Heart left ventricle (tissue), 16 donors: ENCODE measurements at regions not wholly inside any gene's neighbourhood (a gene's known extent, or its start where the extent isn't known, plus 50 kb on each side); places are given as distances from the start of the nearest gene placed in this dataset.

Source experiments
- ATAC-seq, 4 donors: fragments of 200-7000 bp; cut with Tn5 transposase; one replicate each; pipeline ENCODE4 v1.9.1; 2020 to 2022; ENCODE audit warnings: moderate library complexity in 4 of 4, mild to moderate bottlenecking in 3 of 4, moderate number of reproducible peaks in 1 of 4
- DNase-seq, 5 donors: peaks; one replicate each; pipeline ENCODE4 v3.0.0-alpha.2; 2020
- H3K27ac ChIP-seq, 12 donors: fragments of 200-600 bp; sonication (generic) in 4 of 12; one replicate each; pipeline versions ENCODE4 v1.5.0 to v1.8.0; 2016 to 2022; ENCODE audit warnings: mild to moderate bottlenecking in 2 of 12
- H3K27me3 ChIP-seq, 9 donors: fragments of 200-600 bp; sonication (generic) in 2 of 9; one replicate each; pipeline versions ENCODE4 v1.5.1 to v1.8.0; 2016 to 2022; ENCODE audit warnings: mild to moderate bottlenecking in 3 of 9
- H3K36me3 ChIP-seq, 9 donors: fragments of 200-600 bp; sonication (generic) in 2 of 9; one replicate each; pipeline versions ENCODE4 v1.5.0 to v1.8.0; 2018 to 2022; ENCODE audit warnings: mild to moderate bottlenecking in 2 of 9
- H3K4me1 ChIP-seq, 12 donors: fragments of 200-600 bp; sonication (generic) in 4 of 12; one replicate each; pipeline versions ENCODE4 v1.5.0 to v1.8.0; 2016 to 2022; ENCODE audit warnings: mild to moderate bottlenecking in 3 of 12
- H3K4me3 ChIP-seq, 12 donors: fragments of 200-600 bp; sonication (generic) in 4 of 12; one replicate each; pipeline versions ENCODE4 v1.5.0 to v1.8.0; 2017 to 2022; ENCODE audit warnings: mild to moderate bottlenecking in 9 of 12, moderate library complexity in 4 of 12
- H3K9me3 ChIP-seq, 12 donors: fragments of 200-600 bp; sonication (generic) in 4 of 12; one replicate each; pipeline versions ENCODE4 v1.5.0 to v1.8.0; 2016 to 2022; ENCODE audit warnings: mild to moderate bottlenecking in 1 of 12
- POLR2A ChIP-seq, 2 donors: fragments of 450-650 bp; IDR thresholded peaks; one replicate each; pipeline ENCODE4 v1.6.1; 2017; ENCODE audit warnings: antibody characterized with exemption in 2 of 2, mild to moderate bottlenecking in 2 of 2, moderate library complexity in 2 of 2
- WGBS, 4 donors: extraction: QIAGEN DNeasy Blood & Tissue Kit in 2 of 4; methylation state at CpG; one replicate each; pipeline versions ENCODE4 v1.1.5 to v1.1.7; 2013 to 2018; 5-methylcytosine and 5-hydroxymethylcytosine counted together
- intact Hi-C, 10 donors: fragments of 100-400 bp; cut with DNase I; formaldehyde crosslinking; loops; one replicate each; pipeline versions ENCODE4 v1.11.1 to v1.14.2; 2022
- TF ChIP-seq, protein P1 (sequence below), 12 donors: fragments of 200-600 bp; sonication (generic) in 4 of 12; IDR thresholded peaks; one replicate each; pipeline versions ENCODE4 v1.5.0 to v1.8.0; 2018 to 2022; ENCODE audit warnings: antibody characterized with exemption in 12 of 12, mild to moderate bottlenecking in 5 of 12
- donor health status: ischemic (EF 13 %, LVEDD 7.1; RV severe dilation, severe dysfunction).
- donor health status: healthy with polysubstance abuse.
- donor health status: DM: no; HTN: yes; CAD: no.
- donor health status: DM: no; HTN: no; CAD: no.
- donor health status: ischemic (EF 25% LVEDD 6.9; RV normal size, moderate dysfunction).
- donor health status: ischemic (EF 25% LVEDD 5.7; RV mildly dilated, moderate dysfunction).
- donor health status: healthy.
- donor health status: DM: yes; HTN: yes; CAD: no.
- donor health status: ischemic (EF 35%, LVEDD 5.7; RV mildly dilated, moderate dysfunction).
- donor health status: nonischemic (EF 11% LVEDD 7.7; RV severe dilation, severe dysfunction).
- donor health status: DM: yes; HTN: yes; CAD: no.
- donor health status: PGD.
- donor health status: ischemic (EF 29% LVEDD 5.4; RV normal size, mild dysfunction).
- donor health status: nonischemic (EF 23%, LVEDD 6.1; RV moderate dilation, normal function).

DNA sequence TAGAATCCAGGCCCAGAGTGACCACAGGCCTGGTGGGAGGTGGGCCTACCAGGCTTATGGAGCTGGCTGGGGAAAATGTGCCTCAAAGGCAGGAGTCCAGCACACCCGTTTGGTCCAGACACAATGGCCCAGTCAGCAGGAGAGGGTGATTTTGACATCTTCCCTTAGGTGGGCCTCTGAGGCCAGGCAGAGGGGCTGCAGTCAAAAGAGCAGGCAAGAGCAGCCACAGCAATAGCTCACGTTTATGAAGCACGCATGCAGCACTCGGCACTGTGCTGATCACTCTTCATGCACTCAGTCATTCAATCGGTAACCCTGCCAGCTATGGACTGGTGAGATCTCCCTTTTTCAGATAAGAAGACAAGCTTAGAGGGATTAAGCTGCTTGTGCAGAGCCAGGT lies 146.8 kb downstream of the LRIG2 start:
- no peak for DNase-seq
- TF ChIP-seq, protein P1, sequence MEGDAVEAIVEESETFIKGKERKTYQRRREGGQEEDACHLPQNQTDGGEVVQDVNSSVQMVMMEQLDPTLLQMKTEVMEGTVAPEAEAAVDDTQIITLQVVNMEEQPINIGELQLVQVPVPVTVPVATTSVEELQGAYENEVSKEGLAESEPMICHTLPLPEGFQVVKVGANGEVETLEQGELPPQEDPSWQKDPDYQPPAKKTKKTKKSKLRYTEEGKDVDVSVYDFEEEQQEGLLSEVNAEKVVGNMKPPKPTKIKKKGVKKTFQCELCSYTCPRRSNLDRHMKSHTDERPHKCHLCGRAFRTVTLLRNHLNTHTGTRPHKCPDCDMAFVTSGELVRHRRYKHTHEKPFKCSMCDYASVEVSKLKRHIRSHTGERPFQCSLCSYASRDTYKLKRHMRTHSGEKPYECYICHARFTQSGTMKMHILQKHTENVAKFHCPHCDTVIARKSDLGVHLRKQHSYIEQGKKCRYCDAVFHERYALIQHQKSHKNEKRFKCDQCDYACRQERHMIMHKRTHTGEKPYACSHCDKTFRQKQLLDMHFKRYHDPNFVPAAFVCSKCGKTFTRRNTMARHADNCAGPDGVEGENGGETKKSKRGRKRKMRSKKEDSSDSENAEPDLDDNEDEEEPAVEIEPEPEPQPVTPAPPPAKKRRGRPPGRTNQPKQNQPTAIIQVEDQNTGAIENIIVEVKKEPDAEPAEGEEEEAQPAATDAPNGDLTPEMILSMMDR (IDR thresholded peaks at IDR 0.05), result no peak
- TF ChIP-seq POLR2A (IDR thresholded peaks at IDR 0.05), result no peak
- Histone ChIP-seq H3K4me1 (no peaks in the 10 kb centered on the region), H3K4me3 (no peak overlapping the region), H3K36me3 (no peaks in the 10 kb centered on the region), H3K27ac (no peak overlapping the region), H3K9me3 (peaks cover 0 to 4% (median 0%) of the 10 kb centered on the region in 12 donors), H3K27me3 (no peaks in the 10 kb centered on the region)
- intact Hi-C loops, result loop anchor here in 3 of 10 donors (5.0 to 10.0 kb wide), 2 partner anchors 165 to 222 kb away; no protein-coding TSS in a partner anchor
- WGBS, 4 donors, result 50 to 66% (median 54%) methylated on average over 5 of the region's 5 CpGs
- no peak for ATAC-seq

DNA sequence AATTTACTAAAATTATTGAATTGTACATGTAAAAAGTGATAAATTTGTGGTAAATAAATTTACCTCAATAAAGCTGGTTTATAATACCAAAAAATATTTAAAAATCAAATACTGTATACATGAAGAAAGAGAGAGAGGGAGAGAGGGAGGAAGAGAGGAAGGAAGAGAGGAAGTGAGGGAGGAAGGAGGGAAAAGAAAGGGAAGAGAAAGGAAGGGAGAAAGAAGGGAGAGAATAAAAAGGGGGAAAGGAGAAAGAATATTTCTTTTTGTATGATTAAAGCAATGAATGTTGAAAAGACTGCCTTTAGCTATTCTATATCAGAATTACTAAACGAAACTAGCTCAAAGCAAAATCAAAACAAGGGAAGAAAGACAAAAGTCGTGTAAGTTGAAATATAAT lies 150.0 kb downstream of the LRIG2 start:
- 68 to 80% (median 74%) methylated on average over 2 of the region's 2 CpGs for WGBS, 4 donors
- no peak for ATAC-seq
- Histone ChIP-seq H3K4me3 (no peak overlapping the region), H3K27ac (no peak overlapping the region), H3K9me3 (no peaks in the 10 kb centered on the region), H3K36me3 (no peaks in the 10 kb centered on the region), H3K4me1 (peaks cover 0 to 3% (median 0%) of the 10 kb centered on the region in 12 donors), H3K27me3 (no peaks in the 10 kb centered on the region)
- intact Hi-C loops, result loop anchor here in 2 of 10 donors (5.0 to 10.0 kb wide), 2 partner anchors 162 to 219 kb away; no protein-coding TSS in a partner anchor
- no peak for DNase-seq
- TF ChIP-seq, protein P1 (IDR thresholded peaks at IDR 0.05), result no peak
- TF ChIP-seq POLR2A (IDR thresholded peaks at IDR 0.05), result no peak

DNA sequence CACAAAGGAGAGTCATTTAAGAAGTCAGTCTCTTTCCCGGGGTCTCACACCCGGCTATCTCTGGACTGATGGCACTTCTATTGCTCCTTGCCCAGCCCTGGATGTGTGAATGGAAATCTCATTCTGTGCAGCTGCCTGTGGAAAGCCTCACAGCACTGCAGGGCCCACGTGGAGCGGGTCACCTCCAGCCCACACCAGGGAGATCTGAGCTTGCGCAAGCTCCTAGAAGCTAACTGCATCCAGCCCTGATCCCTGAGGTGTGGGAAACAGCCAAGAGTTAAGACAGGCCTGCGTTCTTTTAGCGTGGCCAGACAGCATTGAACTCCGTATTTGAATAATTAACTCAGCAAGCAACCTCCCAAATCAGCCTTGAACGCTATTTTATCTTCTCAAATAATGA lies 150.5 kb downstream of the LRIG2 start:
- Histone ChIP-seq H3K27ac (no peak overlapping the region), H3K4me3 (no peak overlapping the region), H3K36me3 (no peaks in the 10 kb centered on the region), H3K4me1 (peaks cover 0 to 3% (median 0%) of the 10 kb centered on the region in 12 donors), H3K9me3 (no peaks in the 10 kb centered on the region), H3K27me3 (no peaks in the 10 kb centered on the region)
- WGBS, 4 donors, result 52 to 65% (median 59%) methylated on average over 9 of the region's 9 CpGs
- TF ChIP-seq, protein P1 (IDR thresholded peaks at IDR 0.05), result no peak
- no peak for TF ChIP-seq POLR2A (IDR thresholded peaks at IDR 0.05)
- DNase-seq, result peak in 4 of 5 donors; percentile 22 to 62 (median 38)
- peak in 3 of 4 donors; percentile 80 to 89 (median 88) for ATAC-seq
- intact Hi-C loops, result loop anchor here in 2 of 10 donors (5.0 to 10.0 kb wide), 2 partner anchors 161 to 219 kb away; no protein-coding TSS in a partner anchor

GRCh38 chr1:113226148-113226547 lies 153.2 kb downstream of the LRIG2 start:
- peak overlapping the region in 4 of 12 donors; percentile 28 to 61 (median 52) for H3K27ac ChIP-seq
- no peak for TF ChIP-seq POLR2A (IDR thresholded peaks at IDR 0.05)
- TF ChIP-seq, protein P1 (IDR thresholded peaks at IDR 0.05), result no peak
- ATAC-seq (peak in 3 of 4 donors; percentile 50 to 74 (median 70)), DNase-seq (peak in 1 of 5 donors; percentile 38)
- H3K36me3 ChIP-seq, result no peaks in the 10 kb centered on the region
- peak overlapping the region in 4 of 12 donors; percentile 11 to 33 (median 29) for H3K4me3 ChIP-seq
- WGBS, 4 donors, result 48 to 65% (median 59%) methylated on average over 10 of the region's 10 CpGs
- H3K9me3 ChIP-seq, result no peaks in the 10 kb centered on the region
- peaks cover 0 to 6% (median 0%) of the 10 kb centered on the region in 12 donors for H3K4me1 ChIP-seq
- no peaks in the 10 kb centered on the region for H3K27me3 ChIP-seq
- intact Hi-C loops, result loop anchor here in 1 of 10 donors (10.0 kb wide), 1 partner anchor 159 kb away; no protein-coding TSS in a partner anchor
